OCI-LY1 (cell line): ENCODE measurements at regions not wholly inside any gene's neighbourhood (a gene's known extent, or its start where the extent isn't known, plus 50 kb on each side); places are given as distances from the start of the nearest gene placed in this dataset.

Experiments
- H2AFZ ChIP-seq: fragments of 200-600 bp; sonication (generic), shearing (Covaris generic); 2 replicates; pipeline ENCODE4 v1.6.0; 2014; ENCODE audit warnings: antibody characterized with exemption, mild to moderate bottlenecking, low read length
- H3F3A ChIP-seq: fragments of 200-600 bp; sonication (generic), shearing (Covaris generic); 2 replicates; pipeline ENCODE4 v1.6.0; 2014; ENCODE audit warnings: mild to moderate bottlenecking, antibody characterized with exemption, low read length, moderate library complexity; ENCODE audit not compliant: insufficient read depth
- H3K27ac ChIP-seq: fragments of 200-600 bp; sonication (generic); 2 replicates; pipeline ENCODE4 v1.5.1; 2014; ENCODE audit warnings: low read length, mixed run types, mild to moderate bottlenecking, low read depth; ENCODE audit not compliant: poor library complexity, severe bottlenecking
- H3K27me3 ChIP-seq: fragments of 200-600 bp; sonication (generic); 2 replicates; pipeline ENCODE4 v1.6.0; 2014; ENCODE audit warnings: antibody characterized with exemption, mild to moderate bottlenecking, low read length, moderate library complexity; ENCODE audit not compliant: insufficient read depth
- H3K36me3 ChIP-seq: fragments of 200-600 bp; sonication (generic); 2 replicates; pipeline ENCODE4 v1.6.1; 2014; ENCODE audit warnings: mild to moderate bottlenecking, antibody characterized with exemption, low read length, moderate library complexity, mixed read lengths; ENCODE audit not compliant: insufficient read depth
- H3K4me1 ChIP-seq: fragments of 200-600 bp; sonication (generic); 2 replicates; pipeline ENCODE4 v1.5.1; 2014; ENCODE audit warnings: mild to moderate bottlenecking, low read length, moderate library complexity; ENCODE audit not compliant: insufficient read depth, severe bottlenecking
- H3K4me2 ChIP-seq: fragments of 200-600 bp; sonication (generic), shearing (Covaris generic); 2 replicates; pipeline ENCODE4 v1.6.1; 2014; ENCODE audit warnings: low read length
- H3K4me3 ChIP-seq: fragments of 200-600 bp; sonication (generic); 2 replicates; pipeline ENCODE4 v1.5.1; 2014; ENCODE audit warnings: low read length, low read depth, mild to moderate bottlenecking, mixed read lengths; ENCODE audit not compliant: poor library complexity, severe bottlenecking
- H3K79me2 ChIP-seq: fragments of 200-600 bp; shearing (Covaris generic); 2 replicates; pipeline ENCODE4 v1.6.1; 2016; ENCODE audit warnings: mixed run types, low read length, mixed read lengths; ENCODE audit not compliant: insufficient read depth
- H3K9ac ChIP-seq: fragments of 200-600 bp; sonication (generic), shearing (Covaris generic); 2 replicates; pipeline ENCODE4 v1.6.1; 2014; ENCODE audit warnings: mild to moderate bottlenecking, low read length, mixed read lengths
- H3K9me2 ChIP-seq: fragments of 200-600 bp; sonication (generic), shearing (Covaris generic); 2 replicates; pipeline ENCODE4 v1.6.1; 2014; ENCODE audit warnings: low read depth, mild to moderate bottlenecking, low read length, mixed read lengths
- H3K9me3 ChIP-seq: fragments of 200-600 bp; shearing (Covaris generic); 2 replicates; pipeline ENCODE4 v1.6.1; 2014; ENCODE audit warnings: low read length, mixed read lengths
- H4K20me1 ChIP-seq: fragments of 200-600 bp; sonication (generic), shearing (Covaris generic); 2 replicates; pipeline ENCODE4 v1.6.0; 2016; ENCODE audit warnings: mild to moderate bottlenecking, low read length; ENCODE audit not compliant: insufficient read depth
- CTCF ChIP-seq: fragments of 200-600 bp; sonication (generic), shearing (Covaris generic); IDR thresholded peaks from 2 replicates; pipeline ENCODE4 v1.5.1; 2017; ENCODE audit warnings: mild to moderate bottlenecking, antibody characterized with exemption, low read length, moderate library complexity, mixed read lengths
- EZH2 ChIP-seq: fragments of 200-600 bp; sonication (generic), shearing (Covaris generic); IDR thresholded peaks from 2 replicates; pipeline ENCODE4 v1.8.0; 2017; ENCODE audit warnings: borderline replicate concordance, mixed run types, mild to moderate bottlenecking, antibody characterized with exemption, low read length, moderate library complexity, mixed read lengths

DNA sequence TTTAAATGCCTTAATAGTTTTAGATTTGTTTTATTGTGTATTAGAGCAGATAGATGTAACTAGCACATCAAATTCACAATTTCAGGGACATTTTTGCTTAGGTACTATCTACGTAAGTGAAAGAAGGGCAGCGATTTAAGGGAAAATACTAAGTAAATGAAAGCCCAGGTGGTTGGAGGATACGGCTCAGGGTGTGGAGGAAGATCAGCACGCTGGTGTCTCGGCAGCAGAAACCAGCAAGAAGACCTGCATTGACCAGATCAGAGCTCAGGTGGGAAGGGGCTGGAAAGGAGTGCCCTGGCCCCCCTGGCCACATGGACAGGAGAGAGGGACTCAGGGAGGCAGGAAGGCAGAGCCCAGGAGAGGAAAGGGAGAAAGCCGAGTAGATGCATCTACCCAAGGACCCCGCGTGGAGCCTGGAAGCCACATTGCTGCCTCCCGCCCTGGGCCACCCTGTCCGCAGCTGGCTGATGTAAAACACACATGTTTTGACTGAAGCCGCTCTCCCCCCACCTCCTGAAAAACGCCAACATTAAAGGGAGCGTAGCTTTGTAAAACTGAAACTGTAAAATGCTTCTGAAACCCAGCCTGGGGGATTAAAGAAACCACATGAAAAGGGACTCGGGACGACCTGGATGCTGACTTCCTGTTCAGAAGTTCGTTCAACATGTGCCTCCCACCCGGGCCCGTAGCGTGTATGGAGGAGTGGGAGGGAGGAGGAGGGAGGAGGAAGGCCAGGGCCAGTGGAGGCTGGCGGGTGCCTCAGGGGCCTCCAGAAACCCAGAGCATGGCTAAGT, 72.6 kb upstream of the TARDBP start:
- Histone ChIP-seq H3K9me2 (no peaks in the 10 kb centered on the region), H3K36me3 (no peaks in the 10 kb centered on the region), H3K27ac (no peak overlapping the region), H3K27me3 (peaks cover 5% of the 10 kb centered on the region), H3K4me2 (no peak overlapping the region), H4K20me1 (no peaks in the 10 kb centered on the region), H3K9me3 (no peaks in the 10 kb centered on the region), H3K4me3 (no peak overlapping the region), H3K9ac (no peak overlapping the region), H3K4me1 (peaks cover 8% of the 10 kb centered on the region), H3K79me2 (no peaks in the 10 kb centered on the region), H2AFZ (no peak overlapping the region), H3F3A (no peaks in the 10 kb centered on the region)
- TF ChIP-seq EZH2 (no peak), CTCF (no peak)

GRCh38 chr1:10940451-10940804, 72.0 kb upstream of the TARDBP start:
- no peak overlapping the region for H3K4me3 ChIP-seq
- no peaks in the 10 kb centered on the region for H3F3A ChIP-seq
- no peaks in the 10 kb centered on the region for H3K79me2 ChIP-seq
- TF ChIP-seq EZH2, result no peak
- TF ChIP-seq CTCF, result no peak
- H2AFZ ChIP-seq, result no peak overlapping the region
- H3K4me2 ChIP-seq, result no peak overlapping the region
- H3K9ac ChIP-seq, result no peak overlapping the region
- no peaks in the 10 kb centered on the region for H3K36me3 ChIP-seq
- H3K27me3 ChIP-seq, result peaks cover 9% of the 10 kb centered on the region
- H3K4me1 ChIP-seq, result peaks cover 8% of the 10 kb centered on the region
- no peaks in the 10 kb centered on the region for H4K20me1 ChIP-seq
- no peaks in the 10 kb centered on the region for H3K9me3 ChIP-seq
- H3K27ac ChIP-seq, result no peak overlapping the region
- no peaks in the 10 kb centered on the region for H3K9me2 ChIP-seq

DNA sequence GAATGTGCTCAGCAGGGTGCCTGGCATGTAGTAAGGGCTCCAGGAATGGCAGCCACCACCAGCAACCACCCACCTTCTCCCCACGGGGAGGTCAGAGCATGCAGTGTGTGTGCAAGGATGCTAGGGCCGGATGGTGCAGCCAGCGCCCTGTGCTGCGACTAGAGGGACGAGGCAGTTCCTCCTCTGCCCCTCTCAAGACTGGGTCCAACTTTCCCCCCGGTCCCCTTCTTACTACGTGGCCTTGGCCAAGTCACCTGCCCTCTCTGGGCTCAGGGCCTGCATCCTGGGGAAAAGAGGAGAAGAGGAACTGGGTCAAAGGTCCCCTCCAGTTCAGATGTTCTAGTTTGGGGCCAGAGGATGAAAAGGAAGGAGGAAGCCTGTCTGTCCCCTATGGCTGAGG, 71.6 kb upstream of the TARDBP start:
- no peaks in the 10 kb centered on the region for H4K20me1 ChIP-seq
- no peak overlapping the region for H3K4me2 ChIP-seq
- no peaks in the 10 kb centered on the region for H3K9me2 ChIP-seq
- no peak overlapping the region for H3K4me3 ChIP-seq
- no peaks in the 10 kb centered on the region for H3K36me3 ChIP-seq
- no peak for TF ChIP-seq EZH2
- no peak for TF ChIP-seq CTCF
- H2AFZ ChIP-seq, result no peak overlapping the region
- peaks cover 13% of the 10 kb centered on the region for H3K27me3 ChIP-seq
- H3K9me3 ChIP-seq, result no peaks in the 10 kb centered on the region
- H3K9ac ChIP-seq, result no peak overlapping the region
- no peaks in the 10 kb centered on the region for H3K79me2 ChIP-seq
- no peaks in the 10 kb centered on the region for H3F3A ChIP-seq
- peaks cover 8% of the 10 kb centered on the region for H3K4me1 ChIP-seq
- no peak overlapping the region for H3K27ac ChIP-seq
